ENCODE measurements at regions not wholly inside any gene's neighbourhood (a gene's known extent, or its start where the extent isn't known, plus 50 kb on each side); places are given as distances from the start of the nearest gene placed in this dataset.

DNA sequence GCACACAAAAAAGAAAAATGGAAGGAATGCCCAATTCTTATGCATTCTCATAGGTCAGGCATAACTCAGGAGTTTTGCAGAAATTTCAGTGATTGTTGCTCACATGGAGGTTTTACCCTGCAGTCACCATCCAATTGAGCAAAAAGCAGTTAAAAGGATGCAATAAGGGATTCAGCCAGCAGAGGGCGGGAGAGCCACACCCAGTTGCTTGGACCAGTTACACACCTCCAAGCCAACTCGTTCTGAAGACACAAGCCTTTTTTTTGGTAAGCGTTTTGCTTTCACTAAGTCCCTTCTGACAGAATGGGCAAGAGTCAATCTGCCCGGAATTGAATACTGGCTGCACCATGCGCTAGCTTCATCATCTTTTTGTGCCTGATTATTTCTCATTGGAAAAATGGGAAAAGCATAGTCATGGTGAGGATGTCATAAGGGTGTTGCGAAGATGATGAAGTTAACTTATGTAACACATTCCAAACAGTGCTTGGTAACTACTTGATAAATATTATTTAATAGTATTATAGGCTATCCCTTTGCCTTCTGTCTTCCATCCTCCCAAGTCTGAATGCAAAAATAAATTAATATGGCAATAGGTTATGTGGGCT lies 154.4 kb upstream of the SGO1 start:
- H3K56ac ChIP-seq (replicated peaks; ENCODE audit: insufficient read length, low read depth, low read length): no peak overlapping the region
- no peak overlapping the region for H2BK12ac ChIP-seq (ENCODE audit: low read depth, low read length)
- H3K4ac ChIP-seq (replicated peaks; ENCODE audit: insufficient read length, low read depth, low read length): no peak overlapping the region
- no peak overlapping the region for H3K4me2 ChIP-seq (ENCODE audit: insufficient read depth in 1 of 2, low read depth in 2 of 2, low read length in 2 of 2)
- no peak overlapping the region for H3K27ac ChIP-seq (ENCODE audit: low read depth, low read length)
- no peaks in the 10 kb centered on the region for H3K27me3 ChIP-seq (replicated peaks in 1 of 4; ENCODE audit: control insufficient read depth in 3 of 4, extremely low read depth in 1 of 4, insufficient read depth in 3 of 4, low read length in 3 of 4)
- no peak overlapping the region for H2BK5ac ChIP-seq (ENCODE audit: low read depth, low read length)
- H3K4me1 ChIP-seq (replicated peaks in 1 of 4; ENCODE audit: control insufficient read depth in 3 of 4, insufficient read depth in 4 of 4, low read length in 3 of 4): peaks cover 0 to 3% (median 2%) of the 10 kb centered on the region in 4 experiments; a peak in 4 of 7 replicates
- H4K5ac ChIP-seq (ENCODE audit: insufficient read length, low read depth, low read length): no peak overlapping the region
- 33% methylated on average over 6 of the region's 6 CpGs; no CpG with 5 or more reads in 1 of the 2 experiments for WGBS, 2 experiments (ENCODE audit: extremely low coverage in 1 of 2, insufficient coverage in 1 of 2, insufficient read length in 1 of 2, insufficient replicate concordance in 2 of 2, low coverage in 1 of 2, low lambda C conversion rate in 2 of 2, missing lambda C conversion rate in 1 of 2)
- no peak overlapping the region for H2BK15ac ChIP-seq (ENCODE audit: low read length)
- H2BK20ac ChIP-seq (ENCODE audit: low read length): no peak overlapping the region
- peak; percentile 76 to 91 for DNase-seq (ENCODE audit: low read depth in 1 of 2, low spot score in 2 of 2)
- H4K91ac ChIP-seq (replicated peaks; ENCODE audit: insufficient read length, low read length): no peak overlapping the region
- H3K36me3 ChIP-seq (ENCODE audit: control insufficient read depth in 2 of 4, insufficient read depth in 4 of 4, low read length in 3 of 4): no peaks in the 10 kb centered on the region
- no peaks in the 10 kb centered on the region for H3K9me3 ChIP-seq (ENCODE audit: insufficient read depth in 2 of 2, low read depth in 1 of 2, low read length in 1 of 2)
- no peak overlapping the region for H3K9ac ChIP-seq (replicated peaks in 1 of 4; ENCODE audit: extremely low read depth in 1 of 4, low read depth in 3 of 4, low read length in 3 of 4)
- ChIA-PET CTCF (ENCODE audit: partially characterized antibody) (interaction anchor here (0.6 to 1.3 kb wide), 6 partner anchors 18 to 588 kb away, joined by 3 to 4 read pairs (median 3); no protein-coding TSS in a partner anchor), POLR2A (ENCODE audit: partially characterized antibody) (no interaction called here)
- H3K79me1 ChIP-seq (ENCODE audit: low read depth, low read length): no peaks in the 10 kb centered on the region
- no peaks in the 10 kb centered on the region; the same call in 1 of the 2 replicates for H3K23me2 ChIP-seq (ENCODE audit: low read depth, low read length)
- H3K4me3 ChIP-seq (ENCODE audit: extremely low read depth in 1 of 4, insufficient read depth in 2 of 4, low read depth in 3 of 4, low read length in 4 of 4): no peak overlapping the region
- H2AFZ ChIP-seq (ENCODE audit: low read length): 0 out of 2 replicates have a peak overlapping the region, but pooled peaks have one; percentile 0
- H4K20me1 ChIP-seq (replicated peaks in 1 of 2; ENCODE audit: control insufficient read depth in 1 of 2, insufficient read depth in 2 of 2, low read length in 2 of 2): no peaks in the 10 kb centered on the region
- FAIRE-seq: peak; percentile 95
- H2AK5ac ChIP-seq (ENCODE audit: low read depth, low read length): no peak overlapping the region
- H3K18ac ChIP-seq (ENCODE audit: extremely low read depth, low read length): no peak overlapping the region
- TF ChIP-seq SP2 (IDR thresholded peaks at IDR 0.05; ENCODE audit: low read length) (no peak), RAD21 (IDR thresholded peaks at IDR 0.05 in 1 of 2, conservative IDR thresholded peaks at IDR 0.05 in 1 of 2; ENCODE audit: low read depth in 2 of 2, low read length in 2 of 2) (peak; percentile 96 to 98), POLR2A (IDR thresholded peaks at IDR 0.05; ENCODE audit: control extremely low read depth in 1 of 2, low read depth in 2 of 2, low read length in 2 of 2) (no peak), TAF7 (optimal IDR thresholded peaks at IDR 0.05; ENCODE audit: borderline replicate concordance, low read depth, low read length) (no peak), BRCA1 (IDR thresholded peaks at IDR 0.05; ENCODE audit: low read depth, low read length) (no peak)
- TF ChIP-seq, protein P1, sequence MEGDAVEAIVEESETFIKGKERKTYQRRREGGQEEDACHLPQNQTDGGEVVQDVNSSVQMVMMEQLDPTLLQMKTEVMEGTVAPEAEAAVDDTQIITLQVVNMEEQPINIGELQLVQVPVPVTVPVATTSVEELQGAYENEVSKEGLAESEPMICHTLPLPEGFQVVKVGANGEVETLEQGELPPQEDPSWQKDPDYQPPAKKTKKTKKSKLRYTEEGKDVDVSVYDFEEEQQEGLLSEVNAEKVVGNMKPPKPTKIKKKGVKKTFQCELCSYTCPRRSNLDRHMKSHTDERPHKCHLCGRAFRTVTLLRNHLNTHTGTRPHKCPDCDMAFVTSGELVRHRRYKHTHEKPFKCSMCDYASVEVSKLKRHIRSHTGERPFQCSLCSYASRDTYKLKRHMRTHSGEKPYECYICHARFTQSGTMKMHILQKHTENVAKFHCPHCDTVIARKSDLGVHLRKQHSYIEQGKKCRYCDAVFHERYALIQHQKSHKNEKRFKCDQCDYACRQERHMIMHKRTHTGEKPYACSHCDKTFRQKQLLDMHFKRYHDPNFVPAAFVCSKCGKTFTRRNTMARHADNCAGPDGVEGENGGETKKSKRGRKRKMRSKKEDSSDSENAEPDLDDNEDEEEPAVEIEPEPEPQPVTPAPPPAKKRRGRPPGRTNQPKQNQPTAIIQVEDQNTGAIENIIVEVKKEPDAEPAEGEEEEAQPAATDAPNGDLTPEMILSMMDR (IDR thresholded peaks at IDR 0.05; ENCODE audit: control extremely low read depth in 1 of 3, insufficient read depth in 1 of 3, low read depth in 1 of 3, low read length in 3 of 3): peak; percentile 79 to 91 (median 86)
- H4K8ac ChIP-seq (ENCODE audit: extremely low read depth, insufficient read depth, low read length): no peak overlapping the region
- no peaks in the 10 kb centered on the region for H3K79me2 ChIP-seq (ENCODE audit: control insufficient read depth in 1 of 2, insufficient read depth in 2 of 2, low read length in 2 of 2)
- H2BK120ac ChIP-seq (replicated peaks; ENCODE audit: low read depth, low read length): no peak overlapping the region
- no peak overlapping the region for H3K23ac ChIP-seq (ENCODE audit: insufficient read length)
- H3K14ac ChIP-seq (ENCODE audit: insufficient read length): no peak overlapping the region
